A673 (cell line): ENCODE measurements at regions not wholly inside any gene's neighbourhood (a gene's known extent, or its start where the extent isn't known, plus 50 kb on each side); places are given as distances from the start of the nearest gene placed in this dataset.

ENCODE experiments used
- CTCF ChIP-seq: fragments of 300-800, 200-600 bp; sonication (generic); conservative IDR thresholded peaks from 2 replicates; pipeline ENCODE4 v1.5.1; 2017; ENCODE audit warnings: low read depth, mild to moderate bottlenecking, antibody characterized with exemption, low read length, moderate library complexity, mixed read lengths
- EZH2 ChIP-seq: fragments of 200-600 bp; sonication (generic); IDR thresholded peaks from 2 replicates; pipeline ENCODE4 v1.6.1; 2017; ENCODE audit warnings: borderline replicate concordance, low read depth, mild to moderate bottlenecking, mixed read lengths, antibody characterized with exemption, low read length; ENCODE audit not compliant: poor library complexity, severe bottlenecking

DNA sequence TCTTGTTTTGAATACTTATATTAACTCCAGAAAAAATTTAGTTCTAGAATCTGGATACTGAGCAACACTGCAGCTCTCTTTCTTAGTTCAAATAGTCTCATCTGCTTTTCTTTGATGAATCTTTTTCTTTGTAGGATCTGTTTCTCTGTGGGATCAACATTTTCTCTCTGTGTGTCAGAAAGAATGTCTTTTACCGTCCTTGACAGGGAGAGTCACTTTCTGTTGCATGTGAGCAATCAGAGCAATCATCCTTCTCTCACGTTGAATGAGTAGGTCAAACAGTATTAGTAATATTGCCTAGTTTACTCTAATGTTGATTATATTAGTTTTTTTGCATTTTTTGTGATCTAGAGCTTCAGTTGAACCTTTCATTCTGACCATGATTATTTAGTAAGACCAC is 130.9 kb downstream of the TRMT11 start:
- TF ChIP-seq CTCF: no peak
- TF ChIP-seq EZH2: no peak
